ENCODE measurements at regions not wholly inside any gene's neighbourhood (a gene's known extent, or its start where the extent isn't known, plus 50 kb on each side); places are given as distances from the start of the nearest gene placed in this dataset.

DNA sequence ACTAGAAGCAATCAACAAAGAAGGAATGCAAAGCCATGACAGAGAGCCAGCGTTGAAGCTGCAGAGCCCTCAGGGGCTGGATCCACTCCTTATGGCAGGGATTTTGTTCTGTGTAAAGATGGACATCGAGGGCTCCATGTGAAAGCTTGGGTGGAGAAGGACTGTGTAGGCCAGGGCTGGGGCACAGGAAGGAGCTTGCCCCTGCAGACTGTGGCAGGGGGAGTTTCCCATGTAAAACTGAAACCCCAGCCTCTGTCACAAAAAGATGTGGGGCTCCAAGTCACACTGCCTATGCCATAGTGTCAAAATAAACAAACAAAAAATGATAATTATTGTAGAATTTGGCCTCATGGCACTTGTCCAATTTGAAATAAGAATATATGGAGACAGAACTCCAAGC lies 408.7 kb upstream of the HS6ST1 start:
- TF ChIP-seq USF2 (IDR thresholded peaks at IDR 0.05; ENCODE audit: low read depth, low read length) (no peak), USF2 (CRISPR knock-in tag; IDR thresholded peaks at IDR 0.05; ENCODE audit: borderline replicate concordance) (no peak), ZNF740 (CRISPR knock-in tag; IDR thresholded peaks at IDR 0.05) (no peak), TARDBP (CRISPR knock-in tag; IDR thresholded peaks at IDR 0.05) (no peak), TAF1 (CRISPR knock-in tag; IDR thresholded peaks at IDR 0.05) (no peak), FOXK1 (CRISPR knock-in tag; IDR thresholded peaks at IDR 0.05; ENCODE audit: borderline replicate concordance, low read depth) (no peak), HNRNPK (IDR thresholded peaks at IDR 0.05; ENCODE audit: low read depth, low read length, poor library complexity, severe bottlenecking) (no peak), HDAC1 (CRISPR knock-in tag; IDR thresholded peaks at IDR 0.05) (no peak), ZNF431 (CRISPR knock-in tag; IDR thresholded peaks at IDR 0.05; ENCODE audit: borderline replicate concordance, low read depth) (no peak)
- TF ChIP-seq, protein P1, sequence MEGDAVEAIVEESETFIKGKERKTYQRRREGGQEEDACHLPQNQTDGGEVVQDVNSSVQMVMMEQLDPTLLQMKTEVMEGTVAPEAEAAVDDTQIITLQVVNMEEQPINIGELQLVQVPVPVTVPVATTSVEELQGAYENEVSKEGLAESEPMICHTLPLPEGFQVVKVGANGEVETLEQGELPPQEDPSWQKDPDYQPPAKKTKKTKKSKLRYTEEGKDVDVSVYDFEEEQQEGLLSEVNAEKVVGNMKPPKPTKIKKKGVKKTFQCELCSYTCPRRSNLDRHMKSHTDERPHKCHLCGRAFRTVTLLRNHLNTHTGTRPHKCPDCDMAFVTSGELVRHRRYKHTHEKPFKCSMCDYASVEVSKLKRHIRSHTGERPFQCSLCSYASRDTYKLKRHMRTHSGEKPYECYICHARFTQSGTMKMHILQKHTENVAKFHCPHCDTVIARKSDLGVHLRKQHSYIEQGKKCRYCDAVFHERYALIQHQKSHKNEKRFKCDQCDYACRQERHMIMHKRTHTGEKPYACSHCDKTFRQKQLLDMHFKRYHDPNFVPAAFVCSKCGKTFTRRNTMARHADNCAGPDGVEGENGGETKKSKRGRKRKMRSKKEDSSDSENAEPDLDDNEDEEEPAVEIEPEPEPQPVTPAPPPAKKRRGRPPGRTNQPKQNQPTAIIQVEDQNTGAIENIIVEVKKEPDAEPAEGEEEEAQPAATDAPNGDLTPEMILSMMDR (CRISPR knock-in tag; IDR thresholded peaks at IDR 0.05) = no peak
- TF ChIP-seq, protein P2, sequence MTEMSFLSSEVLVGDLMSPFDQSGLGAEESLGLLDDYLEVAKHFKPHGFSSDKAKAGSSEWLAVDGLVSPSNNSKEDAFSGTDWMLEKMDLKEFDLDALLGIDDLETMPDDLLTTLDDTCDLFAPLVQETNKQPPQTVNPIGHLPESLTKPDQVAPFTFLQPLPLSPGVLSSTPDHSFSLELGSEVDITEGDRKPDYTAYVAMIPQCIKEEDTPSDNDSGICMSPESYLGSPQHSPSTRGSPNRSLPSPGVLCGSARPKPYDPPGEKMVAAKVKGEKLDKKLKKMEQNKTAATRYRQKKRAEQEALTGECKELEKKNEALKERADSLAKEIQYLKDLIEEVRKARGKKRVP (CRISPR knock-in tag; IDR thresholded peaks at IDR 0.05) = no peak
